ENCODE measurements at regions not wholly inside any gene's neighbourhood (a gene's known extent, or its start where the extent isn't known, plus 50 kb on each side); places are given as distances from the start of the nearest gene placed in this dataset.

GRCh38 chr9:81377921-81378320 is 311.4 kb downstream of the TLE1 start:
- no peak overlapping the region for H3K27ac Mint-ChIP-seq
- POLR2A ChIA-PET = no interaction called here
- Histone ChIP-seq H3K36me3 (ENCODE audit: control insufficient read depth in 2 of 3, insufficient read depth in 3 of 3, low read length in 3 of 3) (no peaks in the 10 kb centered on the region), H3K27me3 (ENCODE audit: control insufficient read depth in 2 of 2, insufficient read depth in 2 of 2, low read length in 2 of 2) (no peaks in the 10 kb centered on the region), H3K9me3 (ENCODE audit: control insufficient read depth in 2 of 3, low read length in 3 of 3) (no peaks in the 10 kb centered on the region), H3K27ac (ENCODE audit: low read depth, low read length) (no peak overlapping the region), H3K4me1 (ENCODE audit: control insufficient read depth in 2 of 2, insufficient read depth in 2 of 2, low read length in 2 of 2) (no peaks in the 10 kb centered on the region), H3K4me3 (ENCODE audit: low read length) (no peak overlapping the region)
- ATAC-seq (no peak), DNase-seq (no peak)
- intact Hi-C loops (cut with micrococcal nuclease) = no loop called here
- CTCF ChIA-PET = no interaction called here
- H3K4me3 Mint-ChIP-seq = no peak overlapping the region
- H3K27me3 Mint-ChIP-seq = no peaks in the 10 kb centered on the region
- H3K4me1 Mint-ChIP-seq = no peaks in the 10 kb centered on the region
- no peaks in the 10 kb centered on the region for H3K36me3 Mint-ChIP-seq
- H3K9me3 Mint-ChIP-seq = peaks cover 0 to 6% (median 0%) of the 10 kb centered on the region in 11 donors

- Histone ChIP-seq H3K4me1 (ENCODE audit: control insufficient read depth in 2 of 2, insufficient read depth in 2 of 2, low read length in 2 of 2) (no peaks in the 10 kb centered on the region), H3K27me3 (ENCODE audit: control insufficient read depth in 2 of 2, insufficient read depth in 2 of 2, low read length in 2 of 2) (no peaks in the 10 kb centered on the region), H3K4me3 (ENCODE audit: low read length) (no peak overlapping the region), H3K27ac (ENCODE audit: low read depth, low read length) (no peak overlapping the region), H3K9me3 (ENCODE audit: control insufficient read depth in 2 of 3, low read length in 3 of 3) (no peaks in the 10 kb centered on the region), H3K36me3 (ENCODE audit: control insufficient read depth in 2 of 3, insufficient read depth in 3 of 3, low read length in 3 of 3) (no peaks in the 10 kb centered on the region)
- POLR2A ChIA-PET = no interaction called here
- no peak for DNase-seq
- H3K4me1 Mint-ChIP-seq = no peaks in the 10 kb centered on the region
- no peaks in the 10 kb centered on the region for H3K36me3 Mint-ChIP-seq
- no peak overlapping the region for H3K27ac Mint-ChIP-seq
- H3K9me3 Mint-ChIP-seq = peaks cover 0 to 6% (median 0%) of the 10 kb centered on the region in 11 donors
- ATAC-seq = no peak
- no peak overlapping the region for H3K4me3 Mint-ChIP-seq
- no peaks in the 10 kb centered on the region for H3K27me3 Mint-ChIP-seq
- intact Hi-C loops (cut with micrococcal nuclease) = no loop called here
- CTCF ChIA-PET = no interaction called here
Observed at GRCh38 chr9:81377320-81377719, 312.0 kb downstream of the TLE1 start.

- H3K4me3 ChIP-seq (ENCODE audit: low read length) = no peak overlapping the region
- H3K4me3 Mint-ChIP-seq = no peak overlapping the region
- no peaks in the 10 kb centered on the region for H3K4me1 ChIP-seq (ENCODE audit: control insufficient read depth in 2 of 2, insufficient read depth in 2 of 2, low read length in 2 of 2)
- ChIA-PET CTCF (no interaction called here), POLR2A (no interaction called here)
- H3K27me3 Mint-ChIP-seq = no peaks in the 10 kb centered on the region
- no peak overlapping the region for H3K27ac ChIP-seq (ENCODE audit: low read depth, low read length)
- H3K36me3 ChIP-seq (ENCODE audit: control insufficient read depth in 2 of 3, insufficient read depth in 3 of 3, low read length in 3 of 3) = no peaks in the 10 kb centered on the region
- DNase-seq = no peak
- H3K27ac Mint-ChIP-seq = no peak overlapping the region
- no peaks in the 10 kb centered on the region for H3K36me3 Mint-ChIP-seq
- no peaks in the 10 kb centered on the region for H3K9me3 ChIP-seq (ENCODE audit: control insufficient read depth in 2 of 3, low read length in 3 of 3)
- H3K4me1 Mint-ChIP-seq = no peaks in the 10 kb centered on the region
- ATAC-seq = no peak
- no peaks in the 10 kb centered on the region for H3K27me3 ChIP-seq (ENCODE audit: control insufficient read depth in 2 of 2, insufficient read depth in 2 of 2, low read length in 2 of 2)
- peaks cover 0 to 3% (median 0%) of the 10 kb centered on the region in 11 donors for H3K9me3 Mint-ChIP-seq
- intact Hi-C loops (cut with micrococcal nuclease) = no loop called here
Observed at GRCh38 chr9:81375187-81376100, 313.9 kb downstream of the TLE1 start.

- intact Hi-C loops (cut with micrococcal nuclease) = no loop called here
- no peak for DNase-seq
- Histone ChIP-seq H3K27ac (ENCODE audit: low read depth, low read length) (no peak overlapping the region), H3K9me3 (ENCODE audit: control insufficient read depth in 2 of 3, low read length in 3 of 3) (no peaks in the 10 kb centered on the region), H3K4me1 (ENCODE audit: control insufficient read depth in 2 of 2, insufficient read depth in 2 of 2, low read length in 2 of 2) (no peaks in the 10 kb centered on the region), H3K36me3 (ENCODE audit: control insufficient read depth in 2 of 3, insufficient read depth in 3 of 3, low read length in 3 of 3) (no peaks in the 10 kb centered on the region), H3K4me3 (ENCODE audit: low read length) (no peak overlapping the region), H3K27me3 (ENCODE audit: control insufficient read depth in 2 of 2, insufficient read depth in 2 of 2, low read length in 2 of 2) (no peaks in the 10 kb centered on the region)
- H3K4me3 Mint-ChIP-seq = no peak overlapping the region
- H3K36me3 Mint-ChIP-seq = no peaks in the 10 kb centered on the region
- ChIA-PET POLR2A (no interaction called here), CTCF (no interaction called here)
- no peak overlapping the region for H3K27ac Mint-ChIP-seq
- peaks cover 0 to 3% (median 0%) of the 10 kb centered on the region in 11 donors for H3K9me3 Mint-ChIP-seq
- no peak for ATAC-seq
- H3K27me3 Mint-ChIP-seq = no peaks in the 10 kb centered on the region
- H3K4me1 Mint-ChIP-seq = no peaks in the 10 kb centered on the region
Observed at GRCh38 chr9:81374459-81375186, 314.7 kb downstream of the TLE1 start.

GRCh38 chr9:81373294-81373693 is 316.1 kb downstream of the TLE1 start:
- no peaks in the 10 kb centered on the region for H3K4me1 Mint-ChIP-seq
- no peaks in the 10 kb centered on the region for H3K27me3 Mint-ChIP-seq
- H3K27ac Mint-ChIP-seq = no peak overlapping the region
- H3K27me3 ChIP-seq (ENCODE audit: control insufficient read depth in 2 of 2, insufficient read depth in 2 of 2, low read length in 2 of 2) = no peaks in the 10 kb centered on the region
- no peak for ATAC-seq
- intact Hi-C loops (cut with micrococcal nuclease) = no loop called here
- no peak overlapping the region for H3K27ac ChIP-seq (ENCODE audit: low read depth, low read length)
- no peak overlapping the region for H3K4me3 Mint-ChIP-seq
- H3K9me3 ChIP-seq (ENCODE audit: control insufficient read depth in 2 of 3, low read length in 3 of 3) = no peaks in the 10 kb centered on the region
- no peak overlapping the region for H3K4me3 ChIP-seq (ENCODE audit: low read length)
- H3K9me3 Mint-ChIP-seq = peaks cover 0 to 3% (median 0%) of the 10 kb centered on the region in 11 donors
- no peaks in the 10 kb centered on the region for H3K36me3 ChIP-seq (ENCODE audit: control insufficient read depth in 2 of 3, insufficient read depth in 3 of 3, low read length in 3 of 3)
- ChIA-PET POLR2A (no interaction called here), CTCF (no interaction called here)
- DNase-seq = no peak
- no peaks in the 10 kb centered on the region for H3K4me1 ChIP-seq (ENCODE audit: control insufficient read depth in 2 of 2, insufficient read depth in 2 of 2, low read length in 2 of 2)
- H3K36me3 Mint-ChIP-seq = no peaks in the 10 kb centered on the region

GRCh38 chr9:81372628-81373191 is 316.6 kb downstream of the TLE1 start:
- Mint-ChIP-seq H3K9me3 (peaks cover 0 to 3% (median 0%) of the 10 kb centered on the region in 11 donors), H3K27me3 (no peaks in the 10 kb centered on the region), H3K27ac (no peak overlapping the region), H3K4me3 (no peak overlapping the region), H3K36me3 (no peaks in the 10 kb centered on the region), H3K4me1 (no peaks in the 10 kb centered on the region)
- intact Hi-C loops (cut with micrococcal nuclease) = no loop called here
- H3K4me3 ChIP-seq (ENCODE audit: low read length) = no peak overlapping the region
- no peaks in the 10 kb centered on the region for H3K27me3 ChIP-seq (ENCODE audit: control insufficient read depth in 2 of 2, insufficient read depth in 2 of 2, low read length in 2 of 2)
- DNase-seq (no peak), ATAC-seq (no peak)
- no peak overlapping the region for H3K27ac ChIP-seq (ENCODE audit: low read depth, low read length)
- H3K4me1 ChIP-seq (ENCODE audit: control insufficient read depth in 2 of 2, insufficient read depth in 2 of 2, low read length in 2 of 2) = no peaks in the 10 kb centered on the region
- no peaks in the 10 kb centered on the region for H3K9me3 ChIP-seq (ENCODE audit: control insufficient read depth in 2 of 3, low read length in 3 of 3)
- ChIA-PET CTCF (no interaction called here), POLR2A (no interaction called here)
- H3K36me3 ChIP-seq (ENCODE audit: control insufficient read depth in 2 of 3, insufficient read depth in 3 of 3, low read length in 3 of 3) = no peaks in the 10 kb centered on the region

Data from naive thymus-derived CD4-positive, alpha-beta T cell (primary cell).